Ovary (tissue), 7 donors: ENCODE measurements at regions not wholly inside any gene's neighbourhood (a gene's known extent, or its start where the extent isn't known, plus 50 kb on each side); places are given as distances from the start of the nearest gene placed in this dataset.

ENCODE experiments used
- DNase-seq, 5 donors: peaks; one replicate each; pipeline ENCODE4 v3.0.0-alpha.2; 2019 to 2020
- H3K27ac ChIP-seq, 2 donors: fragments of 200-600 bp; one replicate each; pipeline versions ENCODE4 v1.5.1 to v1.8.0; 2019 to 2022
- H3K27me3 ChIP-seq: fragments of 200-600 bp; one replicate; pipeline ENCODE4 v1.8.0; 2022
- H3K36me3 ChIP-seq: fragments of 200-600 bp; sonication (generic); one replicate; pipeline ENCODE4 v1.5.1; 2019
- H3K4me1 ChIP-seq: one replicate; pipeline ENCODE4 v1.8.1; 2013; ENCODE audit warnings: mild to moderate bottlenecking, moderate library complexity; ENCODE audit not compliant: insufficient read depth
- H3K4me3 ChIP-seq: fragments of 200-600 bp; sonication (generic); one replicate; pipeline ENCODE4 v1.5.1; 2017
- H3K9me3 ChIP-seq, 2 donors: fragments of 200-600 bp in 1 of 2; sonication (generic) in 1 of 2; one replicate each; pipeline versions ENCODE4 v1.5.1 to v1.8.1; 2013 to 2019; ENCODE audit warnings: mild to moderate bottlenecking in 1 of 2, moderate library complexity in 1 of 2
- CTCF ChIP-seq, 3 donors: fragments of 450-650 bp in 2 of 3; fragments of 200-600 bp in 1 of 3; IDR thresholded peaks; one replicate each; pipeline versions ENCODE4 v1.5.1 to v1.8.0; 2016 to 2022; ENCODE audit warnings: antibody characterized with exemption in 3 of 3, mild to moderate bottlenecking in 1 of 3
- EP300 ChIP-seq: sonication (generic); formaldehyde crosslinking; IDR thresholded peaks from one replicate; pipeline ENCODE4 v1.6.1; 2017; ENCODE audit warnings: antibody characterized with exemption
- POLR2A ChIP-seq: fragments of 450-650 bp; IDR thresholded peaks from one replicate; pipeline ENCODE4 v1.6.1; 2017; ENCODE audit warnings: antibody characterized with exemption, mild to moderate bottlenecking, moderate library complexity
- WGBS, 3 donors: extraction: QIAGEN DNeasy Blood & Tissue Kit in 1 of 3; methylation state at CpG; one replicate each; pipeline versions ENCODE4 v1.1.5 to v1.1.7; 2013 to 2017; 5-methylcytosine and 5-hydroxymethylcytosine counted together
- intact Hi-C, 4 donors: fragments of 100-400 bp; cut with DNase I; formaldehyde crosslinking; loops; one replicate each; pipeline versions ENCODE4 v1.11.0 to v1.15.1; 2022 to 2023
- donor health status: DM: no; HTN: no; CAD: no; lungs with moderate emphysema.
- donor health status: DM: no; HTN: no; CAD: no.
- donor health status: Bipolar disorder and iron deficiency.
- donor health status: DM: no; HTN: no; CAD: no.
- donor health status: DM: yes; HTN: yes; CAD: no.

DNA sequence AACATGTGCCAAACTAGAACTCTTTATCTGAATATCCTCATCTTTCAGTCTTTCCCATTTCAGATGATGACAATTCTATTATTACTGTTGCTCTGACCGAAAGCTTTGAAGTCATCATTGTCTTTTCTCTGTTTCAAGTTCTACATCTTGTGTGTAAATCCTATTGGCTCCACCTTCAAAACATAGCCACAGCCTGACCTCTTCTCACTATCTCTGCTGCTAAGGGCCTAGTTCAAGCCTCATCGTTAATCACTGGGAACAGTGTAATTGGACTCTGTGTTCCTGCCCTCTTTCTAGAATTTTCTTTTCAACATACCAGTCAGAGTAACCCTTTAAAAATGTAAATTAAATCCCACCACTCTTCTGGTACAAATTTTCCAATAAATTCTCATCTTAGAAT lies 105.1 kb downstream of the OXSM start:
- intact Hi-C loops, result no loop called here
- DNase-seq, result no peak
- no peaks in the 10 kb centered on the region for H3K9me3 ChIP-seq
- no peaks in the 10 kb centered on the region for H3K4me1 ChIP-seq
- H3K4me3 ChIP-seq, result no peak overlapping the region
- WGBS, 3 donors, result 78 to 82% (median 79%) methylated on average over 2 of the region's 2 CpGs
- H3K27me3 ChIP-seq, result no peaks in the 10 kb centered on the region
- no peak for TF ChIP-seq CTCF (IDR thresholded peaks at IDR 0.05)
- TF ChIP-seq POLR2A, result no peak
- TF ChIP-seq EP300, result no peak
- no peaks in the 10 kb centered on the region for H3K36me3 ChIP-seq
- no peak overlapping the region for H3K27ac ChIP-seq

DNA sequence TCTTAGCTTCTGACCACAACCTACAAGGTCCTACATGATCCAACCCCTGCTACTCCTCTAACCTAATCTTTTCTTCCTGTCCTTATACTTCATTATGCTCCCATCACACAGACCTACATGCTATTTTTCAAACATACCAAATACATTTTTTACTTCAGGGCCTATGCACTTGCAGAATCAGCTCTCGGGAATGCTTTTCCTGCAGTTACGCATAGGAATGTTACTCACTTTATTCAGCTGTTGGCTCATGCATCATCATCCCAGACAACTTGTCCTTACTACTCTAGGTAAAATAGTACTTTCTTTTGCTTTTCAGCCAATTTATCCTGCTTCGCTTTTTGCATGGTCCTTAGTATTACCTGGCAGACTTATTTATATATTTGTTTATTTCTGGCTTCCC lies 105.6 kb downstream of the OXSM start:
- intact Hi-C loops, result no loop called here
- Histone ChIP-seq H3K36me3 (no peaks in the 10 kb centered on the region), H3K27me3 (no peaks in the 10 kb centered on the region), H3K27ac (no peak overlapping the region), H3K9me3 (no peaks in the 10 kb centered on the region), H3K4me3 (no peak overlapping the region), H3K4me1 (no peaks in the 10 kb centered on the region)
- DNase-seq, result no peak
- TF ChIP-seq POLR2A (no peak), EP300 (no peak), CTCF (IDR thresholded peaks at IDR 0.05) (no peak)
- 84 to 90% (median 87%) methylated on average over 3 of the region's 3 CpGs for WGBS, 3 donors

- no peak for DNase-seq
- H3K36me3 ChIP-seq, result no peaks in the 10 kb centered on the region
- intact Hi-C loops, result no loop called here
- no peaks in the 10 kb centered on the region for H3K27me3 ChIP-seq
- WGBS, 3 donors, result 80 to 83% (median 81%) methylated on average over 6 of the region's 6 CpGs
- H3K4me1 ChIP-seq, result no peaks in the 10 kb centered on the region
- no peak overlapping the region for H3K4me3 ChIP-seq
- H3K9me3 ChIP-seq, result no peaks in the 10 kb centered on the region
- H3K27ac ChIP-seq, result no peak overlapping the region
- TF ChIP-seq CTCF (IDR thresholded peaks at IDR 0.05) (no peak), POLR2A (no peak), EP300 (no peak)
These were observed 107.1 kb downstream of the OXSM start for GRCh38 chr3:25897019-25897418.

- H3K36me3 ChIP-seq, result no peaks in the 10 kb centered on the region
- WGBS, 3 donors, result 86 to 92% (median 91%) methylated on average over 2 of the region's 2 CpGs
- TF ChIP-seq CTCF (IDR thresholded peaks at IDR 0.05) (no peak), EP300 (no peak)
- H3K4me3 ChIP-seq, result no peak overlapping the region
- H3K4me1 ChIP-seq, result peaks cover 2% of the 10 kb centered on the region
- intact Hi-C loops, result no loop called here
- DNase-seq, result no peak
- H3K9me3 ChIP-seq, result no peaks in the 10 kb centered on the region
- no peak overlapping the region for H3K27ac ChIP-seq
- H3K27me3 ChIP-seq, result no peaks in the 10 kb centered on the region
These were observed 109.6 kb downstream of the OXSM start for GRCh38 chr3:25899352-25900101.
